ENCODE measurements at regions not wholly inside any gene's neighbourhood (a gene's known extent, or its start where the extent isn't known, plus 50 kb on each side); places are given as distances from the start of the nearest gene placed in this dataset.

DNA sequence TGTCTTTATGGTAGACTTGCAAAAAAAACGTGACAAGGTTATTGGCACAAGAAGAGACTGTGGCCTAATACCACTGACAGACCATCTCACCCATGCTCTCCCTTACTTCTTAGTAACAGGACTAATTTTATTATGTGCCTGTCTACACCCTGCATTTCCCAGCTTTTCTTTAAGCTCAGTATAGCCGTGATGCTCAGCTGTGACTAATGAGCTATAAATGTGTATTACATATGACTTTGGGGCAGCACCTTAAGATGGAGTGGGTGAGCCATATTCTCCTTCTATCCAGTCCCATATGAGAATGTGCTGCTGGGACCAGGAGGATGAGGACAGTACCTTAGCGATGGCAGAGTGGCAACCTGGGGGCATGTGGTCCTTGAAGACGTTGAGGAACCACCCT is 293.5 kb downstream of the RNF144A start:
- Histone ChIP-seq H3K9me3 (no peaks in the 10 kb centered on the region), H3K36me3 (no peaks in the 10 kb centered on the region), H3K4me3 (no peak overlapping the region), H3K27me3 (no peaks in the 10 kb centered on the region), H3K4me1 (no peaks in the 10 kb centered on the region), H3K27ac (no peak overlapping the region)
- DNase-seq: no peak
- intact Hi-C loops (cut with DNase I; ENCODE audit: low total_unique reads): no loop called here
- WGBS, 5 donors: 79 to 86% (median 82%) methylated on average over 4 of the region's 4 CpGs
- no peak for TF ChIP-seq EP300 (IDR thresholded peaks at IDR 0.05)
- no peak for TF ChIP-seq POLR2AphosphoS5 (IDR thresholded peaks at IDR 0.05)
- no peak for TF ChIP-seq POLR2A (IDR thresholded peaks at IDR 0.05)
- TF ChIP-seq, protein P1, sequence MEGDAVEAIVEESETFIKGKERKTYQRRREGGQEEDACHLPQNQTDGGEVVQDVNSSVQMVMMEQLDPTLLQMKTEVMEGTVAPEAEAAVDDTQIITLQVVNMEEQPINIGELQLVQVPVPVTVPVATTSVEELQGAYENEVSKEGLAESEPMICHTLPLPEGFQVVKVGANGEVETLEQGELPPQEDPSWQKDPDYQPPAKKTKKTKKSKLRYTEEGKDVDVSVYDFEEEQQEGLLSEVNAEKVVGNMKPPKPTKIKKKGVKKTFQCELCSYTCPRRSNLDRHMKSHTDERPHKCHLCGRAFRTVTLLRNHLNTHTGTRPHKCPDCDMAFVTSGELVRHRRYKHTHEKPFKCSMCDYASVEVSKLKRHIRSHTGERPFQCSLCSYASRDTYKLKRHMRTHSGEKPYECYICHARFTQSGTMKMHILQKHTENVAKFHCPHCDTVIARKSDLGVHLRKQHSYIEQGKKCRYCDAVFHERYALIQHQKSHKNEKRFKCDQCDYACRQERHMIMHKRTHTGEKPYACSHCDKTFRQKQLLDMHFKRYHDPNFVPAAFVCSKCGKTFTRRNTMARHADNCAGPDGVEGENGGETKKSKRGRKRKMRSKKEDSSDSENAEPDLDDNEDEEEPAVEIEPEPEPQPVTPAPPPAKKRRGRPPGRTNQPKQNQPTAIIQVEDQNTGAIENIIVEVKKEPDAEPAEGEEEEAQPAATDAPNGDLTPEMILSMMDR (IDR thresholded peaks at IDR 0.05): no peak

DNA sequence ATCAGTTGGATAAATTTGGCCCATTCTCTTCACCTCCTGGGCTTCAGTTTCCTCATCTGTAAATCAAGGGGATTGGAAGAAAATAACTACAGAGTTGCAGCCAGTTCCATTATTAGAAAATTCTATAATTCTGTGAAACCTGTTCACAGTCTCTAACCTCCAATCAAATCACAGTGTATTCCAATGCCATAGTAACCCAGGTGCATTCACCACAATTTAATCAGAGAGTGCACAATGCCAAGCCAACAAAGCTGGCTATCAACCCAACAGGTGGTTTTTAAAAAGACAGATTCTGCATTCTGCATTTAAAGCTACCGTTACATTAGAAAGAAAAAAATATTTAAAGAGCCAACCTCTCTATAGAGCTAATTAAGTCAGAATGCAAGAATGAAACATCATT is 308.6 kb downstream of the RNF144A start:
- Histone ChIP-seq H3K36me3 (no peaks in the 10 kb centered on the region), H3K27me3 (no peaks in the 10 kb centered on the region), H3K9me3 (peaks cover 0 to 10% (median 0%) of the 10 kb centered on the region in 4 donors), H3K27ac (no peak overlapping the region), H3K4me3 (no peak overlapping the region), H3K4me1 (no peaks in the 10 kb centered on the region)
- 31 to 48% (median 43%) methylated on average over 1 of the region's 1 CpG for WGBS, 5 donors
- TF ChIP-seq POLR2AphosphoS5 (IDR thresholded peaks at IDR 0.05) (no peak), EP300 (IDR thresholded peaks at IDR 0.05) (no peak), POLR2A (IDR thresholded peaks at IDR 0.05) (no peak)
- TF ChIP-seq, protein P1 (IDR thresholded peaks at IDR 0.05): no peak
- intact Hi-C loops (cut with DNase I; ENCODE audit: low total_unique reads): no loop called here
- DNase-seq: no peak

DNA sequence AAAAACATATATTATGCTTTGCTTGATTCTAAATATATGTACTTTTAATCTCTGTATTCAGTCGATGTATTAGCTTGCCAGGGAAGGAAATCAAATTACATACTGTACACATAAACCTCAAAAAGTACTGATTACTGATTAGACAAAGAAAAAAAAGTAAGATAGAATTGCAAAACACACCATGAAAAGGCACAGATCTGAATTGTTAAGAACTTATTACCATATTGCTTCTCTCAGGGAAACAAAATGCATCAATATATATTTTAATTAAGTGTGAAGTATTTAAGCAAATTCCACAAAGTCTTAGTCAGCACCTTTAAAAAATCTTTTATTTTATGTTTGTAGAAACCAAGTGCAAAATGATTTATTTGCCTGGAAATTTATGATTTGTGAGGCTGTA is 309.3 kb downstream of the RNF144A start:
- Histone ChIP-seq H3K27ac (no peak overlapping the region), H3K4me1 (no peaks in the 10 kb centered on the region), H3K9me3 (peaks cover 0 to 10% (median 0%) of the 10 kb centered on the region in 4 donors), H3K4me3 (no peak overlapping the region), H3K36me3 (no peaks in the 10 kb centered on the region), H3K27me3 (no peaks in the 10 kb centered on the region)
- no peak for DNase-seq
- WGBS, 5 donors: 1 to 15% (median 4%) methylated on average over 1 of the region's 1 CpG
- intact Hi-C loops (cut with DNase I; ENCODE audit: low total_unique reads): no loop called here
- TF ChIP-seq, protein P1 (IDR thresholded peaks at IDR 0.05): no peak
- TF ChIP-seq POLR2A (IDR thresholded peaks at IDR 0.05) (no peak), POLR2AphosphoS5 (IDR thresholded peaks at IDR 0.05) (no peak), EP300 (IDR thresholded peaks at IDR 0.05) (no peak)

DNA sequence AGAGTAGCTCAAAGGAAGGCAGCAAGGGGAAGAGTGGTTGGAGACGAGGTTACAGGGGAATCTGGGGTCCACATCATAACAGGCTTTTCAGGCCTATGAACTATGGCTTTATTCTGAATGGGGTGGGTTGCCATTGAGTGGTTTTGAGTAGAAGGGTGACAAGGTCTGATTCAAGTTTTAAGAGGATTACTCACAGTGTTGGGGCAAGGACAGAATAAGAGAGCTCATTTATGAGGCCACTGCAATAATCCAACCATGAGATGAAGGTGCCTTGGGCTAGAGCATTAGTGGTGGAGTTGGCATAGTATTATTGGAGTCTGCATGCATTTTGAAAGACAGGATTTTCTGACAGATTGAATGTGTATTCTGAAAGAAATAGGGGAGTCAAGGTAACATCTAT is 315.9 kb downstream of the RNF144A start:
- intact Hi-C loops (cut with DNase I; ENCODE audit: low total_unique reads): no loop called here
- Histone ChIP-seq H3K36me3 (no peaks in the 10 kb centered on the region), H3K9me3 (no peaks in the 10 kb centered on the region), H3K4me3 (no peak overlapping the region), H3K27me3 (no peaks in the 10 kb centered on the region), H3K27ac (no peak overlapping the region), H3K4me1 (no peaks in the 10 kb centered on the region)
- 25 to 73% (median 31%) methylated on average over 1 of the region's 1 CpG for WGBS, 5 donors
- TF ChIP-seq POLR2AphosphoS5 (IDR thresholded peaks at IDR 0.05): no peak
- TF ChIP-seq, protein P1 (IDR thresholded peaks at IDR 0.05): no peak
- no peak for TF ChIP-seq POLR2A (IDR thresholded peaks at IDR 0.05)
- no peak for TF ChIP-seq EP300 (IDR thresholded peaks at IDR 0.05)
- DNase-seq: no peak
